H1 (cell line): ENCODE measurements at regions not wholly inside any gene's neighbourhood (a gene's known extent, or its start where the extent isn't known, plus 50 kb on each side); places are given as distances from the start of the nearest gene placed in this dataset.

Source experiments
- CHD7 ChIP-seq: fragments of 300-600 bp; sonication (generic); IDR thresholded peaks from 2 replicates; pipeline ENCODE4 v1.7.1; 2012; ENCODE audit warnings: low read length, moderate library complexity, mild to moderate bottlenecking, inconsistent platforms; ENCODE audit not compliant: insufficient replicate concordance
- CTBP2 ChIP-seq: IDR thresholded peaks from 2 replicates; pipeline ENCODE4 v1.7.0; 2011; ENCODE audit warnings: borderline replicate concordance, mild to moderate bottlenecking, moderate library complexity, mixed read lengths, low read length; ENCODE audit not compliant: insufficient read depth, insufficient read length
- EGR1 ChIP-seq: IDR thresholded peaks from 2 replicates; pipeline ENCODE4 v1.6.1; 2011; ENCODE audit warnings: low read depth, low read length, borderline replicate concordance
- EP300 ChIP-seq, 2 experiments: IDR thresholded peaks; 1 replicate in 1 of 2; 2 replicates in 1 of 2; pipeline ENCODE4 v1.6.1; 2011 to 2012; ENCODE audit warnings: low read depth in 2 of 2, low read length in 2 of 2, mild to moderate bottlenecking in 2 of 2, borderline replicate concordance in 1 of 2, inconsistent platforms in 1 of 2, moderate library complexity in 1 of 2
- GABPA ChIP-seq: IDR thresholded peaks from 2 replicates; pipeline ENCODE4 v1.6.1; 2011; ENCODE audit warnings: mild to moderate bottlenecking, low read length, moderate library complexity, borderline replicate concordance; ENCODE audit not compliant: insufficient read depth
- NRF1 ChIP-seq: IDR thresholded peaks from 2 replicates; pipeline ENCODE4 v1.6.1; 2011; ENCODE audit warnings: mild to moderate bottlenecking, low read depth, low read length, improper control_type of control experiment
- RNF2 ChIP-seq: fragments of 200-900, 300-1000 bp; sonication (generic); IDR thresholded peaks from 2 replicates; pipeline ENCODE4 v1.7.1; 2016; ENCODE audit warnings: borderline replicate concordance, low read depth, mild to moderate bottlenecking, antibody characterized with exemption, low read length; ENCODE audit not compliant: poor library complexity, severe bottlenecking; ENCODE audit errors: missing control alignments
- SAP30 ChIP-seq: fragments of 300-600 bp; sonication (generic); IDR thresholded peaks from 2 replicates; pipeline ENCODE4 v1.7.1; 2012; ENCODE audit warnings: low read length, moderate library complexity, mild to moderate bottlenecking, inconsistent platforms; ENCODE audit not compliant: insufficient read depth, insufficient replicate concordance
- SUZ12 ChIP-seq: fragments of 200-600 bp; sonication (generic); IDR thresholded peaks from 2 replicates; pipeline ENCODE4 v1.6.1; 2012; ENCODE audit warnings: mild to moderate bottlenecking, inconsistent platforms, low read length, moderate library complexity, mixed read lengths
- TCF12 ChIP-seq: IDR thresholded peaks from 2 replicates; pipeline ENCODE4 v1.6.1; 2011; ENCODE audit warnings: low read depth, mild to moderate bottlenecking, low read length

GRCh38 chr7:118060692-118061091 lies 123.3 kb upstream of the LSM8 start (continued):
- TF ChIP-seq CHD7, result no peak
- no peak for TF ChIP-seq CTBP2
- no peak for TF ChIP-seq GABPA
- no peak for TF ChIP-seq EP300 (IDR thresholded peaks at IDR 0.05; ENCODE audit: borderline replicate concordance in 1 of 2, low read depth in 2 of 2, low read length in 2 of 2)
- TF ChIP-seq SUZ12, result no peak
- TF ChIP-seq RNF2, result no peak
- no peak for TF ChIP-seq TCF12
- no peak for TF ChIP-seq SAP30
- TF ChIP-seq NRF1, result no peak
- no peak for TF ChIP-seq EGR1
